ENCODE measurements at regions not wholly inside any gene's neighbourhood (a gene's known extent, or its start where the extent isn't known, plus 50 kb on each side); places are given as distances from the start of the nearest gene placed in this dataset.

DNA sequence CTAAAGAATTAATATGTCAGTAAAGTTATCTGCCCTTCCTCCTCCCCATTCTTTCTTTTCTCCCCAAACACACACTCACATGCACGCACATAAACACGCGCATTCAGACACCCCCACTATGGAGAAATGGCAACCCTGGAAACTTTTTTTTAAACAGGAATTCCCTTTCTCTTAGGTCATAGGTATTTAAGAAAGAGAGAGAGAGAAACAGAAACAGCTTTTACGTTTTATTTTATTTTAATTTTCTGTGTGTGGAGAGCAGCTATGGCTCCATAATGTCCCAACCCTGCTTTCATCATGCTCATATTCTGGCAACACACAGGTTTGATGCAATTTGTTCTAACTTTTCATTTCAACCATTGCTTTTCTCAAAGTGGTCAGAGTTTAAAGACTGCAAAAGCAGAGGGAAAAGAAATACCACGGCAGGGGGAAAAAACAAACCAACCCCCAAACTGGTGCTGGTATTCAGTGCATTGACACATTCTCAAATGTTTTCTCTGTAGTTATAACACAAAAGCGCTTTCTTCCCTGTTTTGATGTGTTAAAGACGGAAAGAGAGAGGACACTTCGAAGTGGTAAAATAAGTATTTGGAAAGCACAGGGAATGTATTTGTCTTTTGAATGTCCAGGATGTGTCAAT, 126.0 kb upstream of the TMEM161B start:
- no peak for TF ChIP-seq POLR2A (IDR thresholded peaks at IDR 0.05; ENCODE audit: insufficient read depth in 1 of 2, low read depth in 2 of 2, low read length in 2 of 2)
- TF ChIP-seq EZH2 (conservative IDR thresholded peaks at IDR 0.05; ENCODE audit: low read depth, low read length) = no peak
- no peak for TF ChIP-seq CBX2 (IDR thresholded peaks at IDR 0.05; ENCODE audit: low read depth, low read length)
- no peak for TF ChIP-seq CBX2 (CRISPR knock-in tag; IDR thresholded peaks at IDR 0.05; ENCODE audit: low read depth)
- TF ChIP-seq, protein P1, sequence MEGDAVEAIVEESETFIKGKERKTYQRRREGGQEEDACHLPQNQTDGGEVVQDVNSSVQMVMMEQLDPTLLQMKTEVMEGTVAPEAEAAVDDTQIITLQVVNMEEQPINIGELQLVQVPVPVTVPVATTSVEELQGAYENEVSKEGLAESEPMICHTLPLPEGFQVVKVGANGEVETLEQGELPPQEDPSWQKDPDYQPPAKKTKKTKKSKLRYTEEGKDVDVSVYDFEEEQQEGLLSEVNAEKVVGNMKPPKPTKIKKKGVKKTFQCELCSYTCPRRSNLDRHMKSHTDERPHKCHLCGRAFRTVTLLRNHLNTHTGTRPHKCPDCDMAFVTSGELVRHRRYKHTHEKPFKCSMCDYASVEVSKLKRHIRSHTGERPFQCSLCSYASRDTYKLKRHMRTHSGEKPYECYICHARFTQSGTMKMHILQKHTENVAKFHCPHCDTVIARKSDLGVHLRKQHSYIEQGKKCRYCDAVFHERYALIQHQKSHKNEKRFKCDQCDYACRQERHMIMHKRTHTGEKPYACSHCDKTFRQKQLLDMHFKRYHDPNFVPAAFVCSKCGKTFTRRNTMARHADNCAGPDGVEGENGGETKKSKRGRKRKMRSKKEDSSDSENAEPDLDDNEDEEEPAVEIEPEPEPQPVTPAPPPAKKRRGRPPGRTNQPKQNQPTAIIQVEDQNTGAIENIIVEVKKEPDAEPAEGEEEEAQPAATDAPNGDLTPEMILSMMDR (CRISPR knock-in tag; IDR thresholded peaks at IDR 0.05) = no peak
- TF ChIP-seq, protein P2, sequence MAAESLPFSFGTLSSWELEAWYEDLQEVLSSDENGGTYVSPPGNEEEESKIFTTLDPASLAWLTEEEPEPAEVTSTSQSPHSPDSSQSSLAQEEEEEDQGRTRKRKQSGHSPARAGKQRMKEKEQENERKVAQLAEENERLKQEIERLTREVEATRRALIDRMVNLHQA (CRISPR knock-in tag; IDR thresholded peaks at IDR 0.05) = no peak
- TF ChIP-seq NFRKB (IDR thresholded peaks at IDR 0.05) = no peak
- TF ChIP-seq HDAC2 (CRISPR knock-in tag; IDR thresholded peaks at IDR 0.05) = no peak
- TF ChIP-seq, protein P3, sequence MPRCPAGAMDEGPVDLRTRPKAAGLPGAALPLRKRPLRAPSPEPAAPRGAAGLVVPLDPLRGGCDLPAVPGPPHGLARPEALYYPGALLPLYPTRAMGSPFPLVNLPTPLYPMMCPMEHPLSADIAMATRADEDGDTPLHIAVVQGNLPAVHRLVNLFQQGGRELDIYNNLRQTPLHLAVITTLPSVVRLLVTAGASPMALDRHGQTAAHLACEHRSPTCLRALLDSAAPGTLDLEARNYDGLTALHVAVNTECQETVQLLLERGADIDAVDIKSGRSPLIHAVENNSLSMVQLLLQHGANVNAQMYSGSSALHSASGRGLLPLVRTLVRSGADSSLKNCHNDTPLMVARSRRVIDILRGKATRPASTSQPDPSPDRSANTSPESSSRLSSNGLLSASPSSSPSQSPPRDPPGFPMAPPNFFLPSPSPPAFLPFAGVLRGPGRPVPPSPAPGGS (CRISPR knock-in tag; IDR thresholded peaks at IDR 0.05) = no peak
- no peak for TF ChIP-seq POLR2AphosphoS5 (IDR thresholded peaks at IDR 0.05; ENCODE audit: low read depth, low read length)
- TF ChIP-seq, protein P4, sequence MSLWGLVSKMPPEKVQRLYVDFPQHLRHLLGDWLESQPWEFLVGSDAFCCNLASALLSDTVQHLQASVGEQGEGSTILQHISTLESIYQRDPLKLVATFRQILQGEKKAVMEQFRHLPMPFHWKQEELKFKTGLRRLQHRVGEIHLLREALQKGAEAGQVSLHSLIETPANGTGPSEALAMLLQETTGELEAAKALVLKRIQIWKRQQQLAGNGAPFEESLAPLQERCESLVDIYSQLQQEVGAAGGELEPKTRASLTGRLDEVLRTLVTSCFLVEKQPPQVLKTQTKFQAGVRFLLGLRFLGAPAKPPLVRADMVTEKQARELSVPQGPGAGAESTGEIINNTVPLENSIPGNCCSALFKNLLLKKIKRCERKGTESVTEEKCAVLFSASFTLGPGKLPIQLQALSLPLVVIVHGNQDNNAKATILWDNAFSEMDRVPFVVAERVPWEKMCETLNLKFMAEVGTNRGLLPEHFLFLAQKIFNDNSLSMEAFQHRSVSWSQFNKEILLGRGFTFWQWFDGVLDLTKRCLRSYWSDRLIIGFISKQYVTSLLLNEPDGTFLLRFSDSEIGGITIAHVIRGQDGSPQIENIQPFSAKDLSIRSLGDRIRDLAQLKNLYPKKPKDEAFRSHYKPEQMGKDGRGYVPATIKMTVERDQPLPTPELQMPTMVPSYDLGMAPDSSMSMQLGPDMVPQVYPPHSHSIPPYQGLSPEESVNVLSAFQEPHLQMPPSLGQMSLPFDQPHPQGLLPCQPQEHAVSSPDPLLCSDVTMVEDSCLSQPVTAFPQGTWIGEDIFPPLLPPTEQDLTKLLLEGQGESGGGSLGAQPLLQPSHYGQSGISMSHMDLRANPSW (CRISPR knock-in tag; IDR thresholded peaks at IDR 0.05; ENCODE audit: borderline replicate concordance) = no peak
- no peak for TF ChIP-seq MED1 (CRISPR knock-in tag; IDR thresholded peaks at IDR 0.05)
- TF ChIP-seq, protein P5, sequence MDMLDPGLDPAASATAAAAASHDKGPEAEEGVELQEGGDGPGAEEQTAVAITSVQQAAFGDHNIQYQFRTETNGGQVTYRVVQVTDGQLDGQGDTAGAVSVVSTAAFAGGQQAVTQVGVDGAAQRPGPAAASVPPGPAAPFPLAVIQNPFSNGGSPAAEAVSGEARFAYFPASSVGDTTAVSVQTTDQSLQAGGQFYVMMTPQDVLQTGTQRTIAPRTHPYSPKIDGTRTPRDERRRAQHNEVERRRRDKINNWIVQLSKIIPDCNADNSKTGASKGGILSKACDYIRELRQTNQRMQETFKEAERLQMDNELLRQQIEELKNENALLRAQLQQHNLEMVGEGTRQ (IDR thresholded peaks at IDR 0.05; ENCODE audit: low read depth, low read length) = no peak
- TF ChIP-seq, protein P5 (CRISPR knock-in tag; IDR thresholded peaks at IDR 0.05; ENCODE audit: borderline replicate concordance) = no peak
- no peak for TF ChIP-seq RCOR2 (CRISPR knock-in tag; IDR thresholded peaks at IDR 0.05)
